ENCODE measurements at regions not wholly inside any gene's neighbourhood (a gene's known extent, or its start where the extent isn't known, plus 50 kb on each side); places are given as distances from the start of the nearest gene placed in this dataset.

DNA sequence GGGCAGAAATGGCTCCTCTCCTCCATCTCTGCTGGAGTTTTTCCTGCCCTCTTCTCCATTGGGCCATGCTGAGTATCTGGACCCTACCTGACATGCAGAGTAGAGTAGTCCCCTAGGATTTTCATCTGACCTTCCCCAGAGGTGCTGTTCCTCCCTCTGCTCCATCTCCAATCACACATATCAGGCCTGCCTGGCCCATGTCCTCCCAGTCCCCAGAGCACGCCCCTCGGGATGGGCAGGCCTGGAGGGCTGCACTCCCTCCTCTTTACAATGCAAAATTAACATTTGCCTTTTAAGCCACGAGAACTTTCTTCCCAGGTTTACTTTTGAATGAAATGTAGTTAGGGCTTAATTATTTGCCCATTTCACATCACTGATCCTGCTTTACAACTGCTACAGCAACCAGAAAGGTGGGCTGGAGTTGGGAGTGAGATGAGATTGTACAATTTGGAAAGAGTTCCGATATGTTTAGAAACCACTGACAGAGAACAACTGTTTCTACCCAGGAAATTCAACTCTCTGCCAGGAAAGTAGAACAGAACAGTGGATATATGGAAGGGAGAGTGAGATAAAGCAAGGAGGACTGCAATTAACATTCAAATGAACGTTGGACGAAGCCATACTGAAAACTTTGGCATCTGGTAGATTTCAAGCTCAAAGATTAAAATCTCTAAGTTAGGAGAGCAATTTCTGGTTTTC lies 184.0 kb upstream of the HABP2 start:
- TF ChIP-seq, protein P1, sequence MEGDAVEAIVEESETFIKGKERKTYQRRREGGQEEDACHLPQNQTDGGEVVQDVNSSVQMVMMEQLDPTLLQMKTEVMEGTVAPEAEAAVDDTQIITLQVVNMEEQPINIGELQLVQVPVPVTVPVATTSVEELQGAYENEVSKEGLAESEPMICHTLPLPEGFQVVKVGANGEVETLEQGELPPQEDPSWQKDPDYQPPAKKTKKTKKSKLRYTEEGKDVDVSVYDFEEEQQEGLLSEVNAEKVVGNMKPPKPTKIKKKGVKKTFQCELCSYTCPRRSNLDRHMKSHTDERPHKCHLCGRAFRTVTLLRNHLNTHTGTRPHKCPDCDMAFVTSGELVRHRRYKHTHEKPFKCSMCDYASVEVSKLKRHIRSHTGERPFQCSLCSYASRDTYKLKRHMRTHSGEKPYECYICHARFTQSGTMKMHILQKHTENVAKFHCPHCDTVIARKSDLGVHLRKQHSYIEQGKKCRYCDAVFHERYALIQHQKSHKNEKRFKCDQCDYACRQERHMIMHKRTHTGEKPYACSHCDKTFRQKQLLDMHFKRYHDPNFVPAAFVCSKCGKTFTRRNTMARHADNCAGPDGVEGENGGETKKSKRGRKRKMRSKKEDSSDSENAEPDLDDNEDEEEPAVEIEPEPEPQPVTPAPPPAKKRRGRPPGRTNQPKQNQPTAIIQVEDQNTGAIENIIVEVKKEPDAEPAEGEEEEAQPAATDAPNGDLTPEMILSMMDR (IDR thresholded peaks at IDR 0.05; ENCODE audit: low read length): no peak
- TF ChIP-seq EZH2 (optimal IDR thresholded peaks at IDR 0.05; ENCODE audit: low read depth, low read length): no peak

Data from MM.1S (cell line).